ENCODE measurements at regions not wholly inside any gene's neighbourhood (a gene's known extent, or its start where the extent isn't known, plus 50 kb on each side); places are given as distances from the start of the nearest gene placed in this dataset.

GRCh38 chr19:33946535-33947264 is 150.0 kb downstream of the KCTD15 start:
- no peak overlapping the region for H3K4me3 ChIP-seq (replicated peaks in 1 of 4; ENCODE audit: control extremely low read depth in 1 of 4, insufficient read depth in 1 of 4, low read depth in 3 of 4, low read length in 4 of 4)
- H3K9me3 ChIP-seq (ENCODE audit: control insufficient read depth, insufficient read depth, low read depth, low read length) = no peaks in the 10 kb centered on the region
- H3K9ac ChIP-seq (ENCODE audit: insufficient read depth, low read length) = no peak overlapping the region
- no peak for DNase-seq (ENCODE audit: low read depth in 2 of 2)
- H3K27me3 ChIP-seq (ENCODE audit: control insufficient read depth, insufficient read depth, low read length) = no peaks in the 10 kb centered on the region
- no peaks in the 10 kb centered on the region for H4K20me1 ChIP-seq (ENCODE audit: control insufficient read depth, extremely low read depth, insufficient read depth, low read length)
- no peak overlapping the region for H3K27ac ChIP-seq (ENCODE audit: insufficient read depth, low read length)
- no peaks in the 10 kb centered on the region for H3K79me2 ChIP-seq (ENCODE audit: control insufficient read depth, insufficient read depth, low read length)
- H3K36me3 ChIP-seq (ENCODE audit: control insufficient read depth, insufficient read depth, low read length) = no peaks in the 10 kb centered on the region
- no peak overlapping the region for H2AFZ ChIP-seq (ENCODE audit: low read length)
- TF ChIP-seq EZH2 (IDR thresholded peaks at IDR 0.05; ENCODE audit: low read length, missing control alignments) (no peak), CTCF (conservative IDR thresholded peaks at IDR 0.05 in 1 of 2, IDR thresholded peaks at IDR 0.05 in 1 of 2; ENCODE audit: low read depth in 1 of 2, low read length in 2 of 2) (no peak)
- H3K4me1 ChIP-seq (ENCODE audit: control insufficient read depth, extremely low read depth, insufficient read depth, low read length) = no peaks in the 10 kb centered on the region
- H3K4me2 ChIP-seq (ENCODE audit: extremely low read depth, insufficient read depth, low read length) = no peak overlapping the region

GRCh38 chr19:33947265-33947964 is 150.7 kb downstream of the KCTD15 start:
- H3K4me3 ChIP-seq (replicated peaks in 1 of 4; ENCODE audit: control extremely low read depth in 1 of 4, insufficient read depth in 1 of 4, low read depth in 3 of 4, low read length in 4 of 4) = no peak overlapping the region
- no peak overlapping the region for H3K4me2 ChIP-seq (ENCODE audit: extremely low read depth, insufficient read depth, low read length)
- H4K20me1 ChIP-seq (ENCODE audit: control insufficient read depth, extremely low read depth, insufficient read depth, low read length) = no peaks in the 10 kb centered on the region
- no peak for DNase-seq (ENCODE audit: low read depth in 2 of 2)
- H3K36me3 ChIP-seq (ENCODE audit: control insufficient read depth, insufficient read depth, low read length) = no peaks in the 10 kb centered on the region
- no peaks in the 10 kb centered on the region for H3K79me2 ChIP-seq (ENCODE audit: control insufficient read depth, insufficient read depth, low read length)
- no peaks in the 10 kb centered on the region for H3K4me1 ChIP-seq (ENCODE audit: control insufficient read depth, extremely low read depth, insufficient read depth, low read length)
- no peak for TF ChIP-seq CTCF (conservative IDR thresholded peaks at IDR 0.05 in 1 of 2, IDR thresholded peaks at IDR 0.05 in 1 of 2; ENCODE audit: low read depth in 1 of 2, low read length in 2 of 2)
- H3K9ac ChIP-seq (ENCODE audit: insufficient read depth, low read length) = no peak overlapping the region
- H2AFZ ChIP-seq (ENCODE audit: low read length) = no peak overlapping the region
- H3K27ac ChIP-seq (ENCODE audit: insufficient read depth, low read length) = no peak overlapping the region
- no peaks in the 10 kb centered on the region for H3K27me3 ChIP-seq (ENCODE audit: control insufficient read depth, insufficient read depth, low read length)
- no peaks in the 10 kb centered on the region for H3K9me3 ChIP-seq (ENCODE audit: control insufficient read depth, insufficient read depth, low read depth, low read length)

GRCh38 chr19:33948651-33949335 is 152.1 kb downstream of the KCTD15 start:
- H3K4me1 ChIP-seq (ENCODE audit: control insufficient read depth, extremely low read depth, insufficient read depth, low read length) = no peaks in the 10 kb centered on the region
- H3K79me2 ChIP-seq (ENCODE audit: control insufficient read depth, insufficient read depth, low read length) = no peaks in the 10 kb centered on the region
- no peak overlapping the region for H3K27ac ChIP-seq (ENCODE audit: insufficient read depth, low read length)
- H3K9ac ChIP-seq (ENCODE audit: insufficient read depth, low read length) = no peak overlapping the region
- no peak for DNase-seq (ENCODE audit: low read depth in 2 of 2)
- no peak overlapping the region for H3K4me3 ChIP-seq (replicated peaks in 1 of 4; ENCODE audit: control extremely low read depth in 1 of 4, insufficient read depth in 1 of 4, low read depth in 3 of 4, low read length in 4 of 4)
- H3K36me3 ChIP-seq (ENCODE audit: control insufficient read depth, insufficient read depth, low read length) = no peaks in the 10 kb centered on the region
- no peaks in the 10 kb centered on the region for H3K9me3 ChIP-seq (ENCODE audit: control insufficient read depth, insufficient read depth, low read depth, low read length)
- no peak overlapping the region for H2AFZ ChIP-seq (ENCODE audit: low read length)
- no peaks in the 10 kb centered on the region for H3K27me3 ChIP-seq (ENCODE audit: control insufficient read depth, insufficient read depth, low read length)
- TF ChIP-seq CTCF (conservative IDR thresholded peaks at IDR 0.05 in 1 of 2, IDR thresholded peaks at IDR 0.05 in 1 of 2; ENCODE audit: low read depth in 1 of 2, low read length in 2 of 2) (no peak), EZH2 (IDR thresholded peaks at IDR 0.05; ENCODE audit: low read length, missing control alignments) (no peak)
- H3K4me2 ChIP-seq (ENCODE audit: extremely low read depth, insufficient read depth, low read length) = no peak overlapping the region
- no peaks in the 10 kb centered on the region for H4K20me1 ChIP-seq (ENCODE audit: control insufficient read depth, extremely low read depth, insufficient read depth, low read length)

All from fibroblast of lung (primary cell).